HG02973 (cell line): ENCODE measurements at regions not wholly inside any gene's neighbourhood (a gene's known extent, or its start where the extent isn't known, plus 50 kb on each side); places are given as distances from the start of the nearest gene placed in this dataset.
"Not testable (repeated sequence)": the region's sequence is repeated elsewhere in the genome, so short reads cannot be mapped to it uniquely, and the experiment has no call there.

Experiments used
- ATAC-seq: cut with Tn5 transposase; IDR thresholded peaks from one replicate; pipeline ENCODE4 v1.9.1; 2021; ENCODE audit warnings: moderate library complexity; ENCODE audit not compliant: unreplicated experiment

DNA sequence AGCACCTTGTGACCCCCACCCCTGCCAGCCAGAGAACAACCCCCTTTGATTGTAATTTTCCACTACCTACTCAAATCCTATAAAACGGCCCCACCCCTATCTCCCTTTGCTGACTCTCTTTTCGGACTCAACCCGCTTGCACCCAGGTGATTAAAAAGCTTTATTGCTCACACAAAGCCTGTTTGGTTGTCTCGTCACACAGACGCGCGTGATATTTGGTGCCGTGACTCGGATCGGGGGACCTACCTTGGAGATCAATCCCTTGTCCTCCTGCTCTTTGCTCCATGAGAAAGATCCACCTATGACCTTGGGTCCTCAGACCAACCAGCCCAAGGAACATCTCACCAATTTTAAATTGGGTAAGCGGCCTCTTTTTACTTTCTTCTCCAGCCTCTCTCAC, 995.0 kb upstream of the LCORL start:
- ATAC-seq = not testable (repeated sequence)

DNA sequence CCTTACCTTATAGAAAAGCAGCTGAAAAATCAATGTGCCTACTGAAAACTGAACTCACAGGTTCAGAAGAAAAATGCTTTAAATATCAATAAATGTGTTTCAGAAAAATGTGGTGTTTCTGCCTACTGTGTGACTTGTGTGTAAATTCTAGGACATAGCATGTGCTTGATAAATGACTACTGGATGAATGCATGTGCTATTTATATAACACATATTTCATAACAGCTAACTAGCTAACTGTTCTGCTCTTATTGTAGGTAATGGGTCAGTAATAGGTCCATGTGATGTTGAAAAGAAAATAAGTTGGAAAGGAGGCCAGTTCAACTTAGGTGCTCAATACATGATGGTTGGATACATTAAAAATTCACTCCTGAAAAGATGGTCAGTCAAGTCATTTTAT, 993.0 kb upstream of the LCORL start:
- no peak for ATAC-seq

DNA sequence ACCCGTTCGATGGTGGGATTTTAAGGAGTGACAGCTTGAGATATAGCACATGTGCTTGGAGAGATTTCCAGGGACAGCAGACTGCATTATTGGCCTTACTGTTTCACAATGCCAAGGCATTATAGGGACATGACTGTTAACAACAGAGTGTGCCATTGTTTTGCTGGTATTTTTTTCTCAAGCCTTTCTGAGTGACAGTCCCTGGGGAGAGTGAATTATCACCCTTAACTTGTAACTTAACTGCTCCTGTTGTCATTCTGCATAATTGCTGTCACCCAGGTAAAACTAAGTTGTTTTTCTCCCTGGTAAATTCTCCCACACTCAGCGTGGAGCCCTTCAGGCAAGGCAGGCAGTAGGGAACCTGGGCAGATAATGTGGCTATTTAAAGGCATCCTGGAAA, 989.2 kb upstream of the LCORL start:
- ATAC-seq = no peak

DNA sequence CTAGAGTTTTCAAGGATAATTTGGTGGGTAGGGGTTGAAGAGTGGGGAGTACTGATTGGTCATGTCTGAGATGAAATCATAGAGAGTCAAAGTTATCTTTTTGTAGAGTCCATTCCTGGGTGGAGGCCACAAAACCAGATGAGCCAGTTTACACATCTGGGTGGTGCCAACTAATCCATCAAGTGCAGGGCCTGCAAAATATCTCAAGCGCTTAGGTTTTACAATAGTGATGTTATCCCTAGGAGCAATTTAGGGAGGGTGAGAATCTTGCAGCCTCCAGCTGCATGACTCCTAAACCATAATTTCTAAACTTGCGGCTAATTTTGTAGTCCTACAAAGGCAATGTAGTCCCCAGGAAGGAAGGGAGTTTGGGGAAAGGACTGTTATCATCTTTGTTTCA, 988.3 kb upstream of the LCORL start:
- no peak for ATAC-seq

DNA sequence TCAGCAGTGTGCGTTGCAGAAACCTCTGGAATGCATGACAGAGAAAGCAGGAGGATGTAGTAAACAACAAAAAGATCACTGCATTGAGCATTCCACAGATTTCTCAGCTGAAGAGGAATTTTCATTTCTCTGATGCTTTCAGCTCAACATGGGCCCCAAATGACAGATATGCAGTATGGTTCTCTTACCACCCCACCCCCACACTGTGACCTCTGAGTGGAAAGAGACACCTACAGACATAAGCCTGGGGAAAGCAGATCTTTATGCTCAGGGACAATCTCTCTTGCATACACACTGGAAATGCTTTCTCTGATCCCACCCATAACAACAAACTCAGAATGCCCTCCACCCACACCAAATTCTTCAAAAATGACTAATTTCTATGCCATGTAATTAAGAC, 983.7 kb upstream of the LCORL start:
- no peak for ATAC-seq

DNA sequence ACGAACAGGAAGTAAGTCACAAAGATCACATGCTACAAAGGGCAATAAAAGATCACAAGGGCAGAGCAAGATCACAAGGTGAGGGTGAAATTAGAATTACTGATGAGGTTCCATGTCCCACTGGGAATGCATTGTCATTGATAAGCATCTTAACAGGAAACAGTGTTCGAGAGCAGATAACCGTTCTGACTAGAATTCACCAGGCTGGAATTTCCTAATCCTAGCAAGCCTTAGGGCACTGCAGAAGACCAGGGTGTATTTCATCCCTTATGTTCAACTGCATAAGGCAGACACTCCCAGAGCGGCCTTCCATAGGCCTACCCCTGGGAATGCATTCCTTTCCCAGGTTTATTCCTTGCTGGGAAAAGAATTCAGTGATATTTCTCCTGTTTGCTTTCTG, 980.6 kb upstream of the LCORL start:
- ATAC-seq = no peak

DNA sequence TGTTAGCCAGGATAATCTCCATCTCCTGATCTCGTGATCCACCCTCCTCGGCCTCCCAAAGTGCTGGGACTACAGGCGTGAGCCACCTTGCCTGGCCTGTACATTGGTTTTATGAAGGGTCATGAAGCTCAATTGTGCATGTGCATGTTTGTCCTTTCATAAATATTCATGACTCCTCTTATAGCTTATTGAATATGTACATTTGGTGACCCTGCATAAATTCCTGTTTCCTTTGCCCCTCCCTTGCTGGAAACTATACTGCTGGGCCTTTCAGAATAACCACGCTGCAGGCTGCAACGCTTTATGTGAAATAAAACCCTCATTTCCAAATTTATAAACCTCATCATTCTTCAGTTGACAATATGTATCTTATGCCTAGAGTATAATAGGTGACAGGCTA, 978.0 kb upstream of the LCORL start:
- no peak for ATAC-seq

DNA sequence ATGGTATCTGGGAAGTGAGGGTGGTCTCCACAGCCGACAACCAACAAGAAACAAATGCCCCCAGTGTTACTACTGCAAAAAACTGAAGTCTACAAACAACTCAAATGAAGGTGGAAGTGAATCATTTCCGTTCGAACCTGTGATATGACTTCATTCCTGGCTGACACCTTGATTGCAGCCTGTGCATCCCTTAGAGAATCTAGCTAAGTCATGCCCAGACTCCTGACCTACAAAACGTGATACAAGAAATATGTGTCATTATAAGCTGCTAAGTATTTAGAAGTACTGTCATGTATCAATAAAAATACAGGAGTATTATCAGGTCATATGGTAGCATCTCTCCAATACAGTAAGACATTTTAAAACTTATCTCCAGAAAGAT, 959.7 kb upstream of the LCORL start:
- ATAC-seq = no peak

DNA sequence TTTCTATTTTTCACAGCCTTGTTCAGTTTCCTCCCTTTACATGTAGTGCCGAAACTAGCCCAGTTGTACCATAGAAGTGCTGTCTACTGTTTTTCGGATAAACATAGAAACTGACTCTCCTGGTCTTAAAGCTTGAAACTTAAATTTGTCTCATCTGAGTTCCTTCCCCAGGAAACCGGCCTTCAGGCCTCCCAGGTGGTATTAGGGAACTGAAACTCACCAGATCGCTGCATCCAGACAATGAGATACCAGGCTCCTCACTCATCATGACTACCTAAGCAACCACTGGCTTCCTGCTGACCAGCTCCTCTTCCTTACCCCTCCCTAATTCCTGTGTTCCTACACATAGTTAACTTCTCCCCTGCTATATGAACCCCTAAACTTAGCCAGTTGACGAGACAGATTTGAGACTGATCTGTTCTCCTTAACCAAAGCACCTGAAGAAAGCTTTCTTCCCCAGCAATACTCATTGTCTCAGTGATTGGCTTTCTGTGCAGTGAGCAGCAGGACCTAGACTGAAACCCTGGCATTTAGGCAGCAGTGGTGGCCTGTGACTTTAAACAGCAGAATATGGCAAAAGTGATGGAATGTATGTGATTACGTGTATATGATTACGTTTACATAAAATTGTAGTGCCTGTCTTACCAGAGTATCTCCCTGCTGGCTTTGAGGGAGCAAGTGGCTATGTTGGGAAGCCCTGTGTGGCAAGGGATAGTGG, 959.1 kb upstream of the LCORL start:
- ATAC-seq = peak; percentile 80

DNA sequence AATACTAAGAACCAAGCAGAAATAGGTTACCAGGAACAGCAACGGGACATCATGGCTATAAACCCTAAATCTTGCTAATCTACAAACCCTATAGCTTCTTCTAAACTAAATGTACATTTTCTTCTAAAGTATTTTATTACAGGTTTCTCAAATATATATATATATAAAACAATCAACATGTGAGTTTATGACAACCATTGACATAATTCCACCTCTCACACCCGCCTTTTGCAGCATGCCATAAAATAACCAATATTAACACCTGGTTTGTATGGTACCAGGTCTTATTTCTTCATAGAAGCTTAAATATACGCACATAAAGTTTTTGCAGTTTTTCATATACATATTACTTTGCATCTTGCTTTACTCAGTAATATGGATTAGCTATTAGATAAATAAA, 955.3 kb upstream of the LCORL start:
- no peak for ATAC-seq

DNA sequence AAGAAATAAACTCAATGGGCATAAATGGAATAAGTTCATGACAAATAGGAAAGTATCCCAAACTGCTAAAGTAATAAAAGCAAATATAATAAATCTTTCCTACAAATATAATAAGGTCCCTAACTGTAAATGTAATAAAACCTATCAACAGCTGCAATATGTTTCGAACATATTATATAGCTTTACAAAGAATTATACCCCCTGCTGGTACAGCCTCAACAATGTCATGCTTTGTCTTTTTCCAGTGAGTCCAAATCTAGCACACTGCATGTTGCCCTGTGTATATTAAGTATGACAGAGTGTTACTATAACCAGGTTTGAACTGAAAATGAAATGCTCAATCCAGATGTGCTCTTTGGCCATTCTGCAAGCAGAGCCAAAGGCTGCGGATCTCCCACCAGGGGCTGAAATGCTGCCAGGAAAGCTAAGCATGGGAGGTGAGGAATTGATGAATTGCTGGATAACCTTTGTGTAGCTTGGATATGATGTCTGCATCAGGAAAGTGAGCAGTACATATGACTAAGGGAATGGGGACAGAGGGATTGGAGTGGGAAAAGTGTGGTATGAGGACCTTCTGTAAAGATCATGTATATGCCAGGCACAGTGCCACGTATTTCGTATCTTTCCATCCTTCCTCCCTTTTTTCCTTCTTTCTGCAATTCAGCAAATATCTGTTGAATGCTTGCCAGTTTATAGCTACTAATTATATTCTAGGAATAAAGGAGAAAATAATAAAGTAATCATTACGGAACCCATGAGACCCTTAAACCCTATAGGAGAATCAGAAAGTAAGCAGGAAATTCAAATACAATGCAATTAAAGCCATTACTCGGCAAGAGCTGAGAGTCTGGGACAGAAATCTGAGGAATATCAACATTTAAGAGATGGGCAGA, 954.6 kb upstream of the LCORL start:
- ATAC-seq = no peak

DNA sequence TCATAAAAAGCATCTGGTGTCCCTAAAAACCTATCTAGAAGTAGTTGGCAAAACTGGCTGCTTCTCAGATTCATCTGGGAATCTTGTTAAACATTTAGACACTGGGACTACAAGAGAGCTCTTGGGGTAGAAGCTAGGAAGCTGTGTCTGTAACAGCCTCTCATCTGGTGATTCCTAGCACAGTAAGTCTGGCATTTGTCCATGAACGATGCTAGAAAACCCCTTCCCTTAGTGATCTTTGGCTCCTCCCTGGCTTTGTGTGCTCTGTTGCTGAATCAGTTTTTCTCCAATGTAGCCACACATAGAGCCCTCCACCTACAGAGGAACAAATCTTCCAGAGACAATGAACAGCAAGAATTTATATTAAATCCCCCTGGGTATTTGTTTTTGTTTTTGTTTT, 951.7 kb upstream of the LCORL start:
- ATAC-seq = no peak

DNA sequence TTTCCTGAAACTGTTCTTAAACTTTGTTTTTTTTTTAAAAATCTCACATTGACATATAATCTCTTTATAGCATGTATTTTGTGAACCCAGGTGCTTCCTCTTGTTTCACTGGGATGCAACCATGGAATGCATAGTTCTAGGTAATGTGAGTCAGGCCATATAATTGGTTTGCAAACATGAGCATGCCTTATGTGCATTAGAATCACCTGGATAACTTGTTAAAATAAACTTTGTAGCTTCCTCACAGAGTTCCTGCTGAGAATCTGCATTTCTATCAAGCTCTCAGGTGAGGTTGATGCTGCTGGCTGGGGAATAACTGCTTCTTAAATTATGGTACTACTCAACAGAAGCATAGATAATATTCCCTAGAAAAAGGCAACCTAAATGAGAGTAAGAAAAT, 940.3 kb upstream of the LCORL start:
- no peak for ATAC-seq

DNA sequence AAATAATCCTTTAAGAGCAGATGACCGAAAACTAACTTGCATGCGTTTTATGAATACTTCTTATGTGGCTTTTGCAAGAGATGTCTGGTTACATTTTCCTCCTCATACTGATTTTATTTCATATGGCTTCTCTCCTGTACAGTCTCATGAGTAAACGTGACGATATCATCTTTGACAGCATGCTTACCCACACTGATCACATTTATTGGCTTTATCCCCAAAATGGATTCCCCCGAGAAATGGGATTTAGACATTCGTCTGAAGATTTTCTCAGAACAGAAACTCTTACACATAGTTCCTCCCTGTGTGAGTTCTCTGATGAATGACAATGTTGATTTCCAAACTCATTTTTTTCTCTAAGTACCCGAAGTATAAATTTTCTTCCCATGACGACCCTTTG, 939.7 kb upstream of the LCORL start:
- ATAC-seq = no peak

DNA sequence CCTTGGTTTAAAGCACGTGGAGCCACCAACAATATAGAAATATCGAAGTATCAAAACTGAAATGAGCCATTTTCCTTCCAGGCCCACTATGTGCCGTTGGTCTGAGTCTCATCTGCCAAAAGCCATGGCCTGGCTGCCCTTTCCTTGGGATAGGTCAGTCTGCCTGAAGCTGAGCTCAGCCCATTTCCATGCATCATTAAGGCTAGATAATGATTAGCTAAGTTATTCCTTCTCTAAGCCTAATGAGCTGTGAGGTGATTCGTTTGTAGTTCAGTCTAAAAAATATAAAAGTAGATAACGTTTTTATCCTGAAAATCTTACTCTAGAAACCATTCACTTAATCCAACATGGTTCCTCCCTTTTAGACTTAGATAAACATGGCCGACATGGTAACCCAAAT, 936.2 kb upstream of the LCORL start:
- no peak for ATAC-seq

DNA sequence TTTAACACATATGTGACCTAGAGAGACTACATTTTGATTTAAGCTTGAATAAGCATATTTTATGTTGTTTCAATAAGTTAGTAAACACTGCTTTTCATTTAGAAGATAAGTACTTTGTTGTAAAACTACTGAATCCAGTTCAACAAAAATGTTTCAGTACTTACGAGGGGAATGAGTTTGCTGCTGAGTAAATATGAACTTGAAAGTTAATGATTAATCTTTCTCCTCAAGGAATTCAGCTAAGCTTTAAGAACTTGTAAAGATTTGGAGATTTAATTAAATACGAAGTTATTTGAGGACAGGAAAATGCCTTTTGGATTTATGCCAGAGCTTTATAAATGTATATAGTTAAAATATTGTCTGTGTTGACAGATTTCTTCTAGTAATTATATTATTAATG, 933.0 kb upstream of the LCORL start:
- ATAC-seq = no peak

DNA sequence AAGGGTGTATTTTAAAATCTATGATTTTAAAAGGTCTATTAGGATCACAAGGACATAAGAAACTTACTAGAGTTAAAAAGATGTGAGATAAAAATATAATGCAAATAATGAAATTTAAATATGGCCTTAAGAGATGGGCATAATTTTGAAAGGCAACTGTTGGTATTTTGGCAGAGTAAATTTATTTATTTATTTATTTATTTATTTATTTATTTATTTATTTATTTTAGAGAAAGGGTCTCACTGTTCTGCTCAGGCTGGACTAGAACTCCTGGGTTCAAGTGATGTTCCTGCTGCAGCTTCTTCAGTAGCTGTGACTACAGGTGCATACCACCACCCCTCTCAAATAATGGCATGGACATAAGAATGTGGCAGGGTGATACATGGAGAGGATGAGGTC, 932.1 kb upstream of the LCORL start:
- no peak for ATAC-seq

DNA sequence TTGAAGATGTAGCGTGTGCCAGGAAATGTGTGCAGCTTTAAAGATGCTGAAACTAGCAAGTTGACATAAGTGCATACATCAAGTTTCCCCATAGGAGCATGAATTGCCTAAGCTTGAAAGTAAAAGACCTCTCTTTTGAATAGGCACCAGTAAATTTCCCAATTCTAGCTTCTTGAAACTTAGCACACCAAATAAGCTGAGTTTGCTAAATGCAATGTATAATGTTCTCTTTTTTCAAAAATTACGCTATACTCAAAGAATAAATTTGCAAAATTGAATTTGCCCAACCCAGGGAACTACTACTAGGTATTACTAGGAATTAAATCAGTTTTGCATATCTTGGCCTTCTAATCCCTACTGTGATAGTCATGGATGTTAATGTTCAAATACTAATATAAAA, 923.9 kb upstream of the LCORL start:
- no peak for ATAC-seq

DNA sequence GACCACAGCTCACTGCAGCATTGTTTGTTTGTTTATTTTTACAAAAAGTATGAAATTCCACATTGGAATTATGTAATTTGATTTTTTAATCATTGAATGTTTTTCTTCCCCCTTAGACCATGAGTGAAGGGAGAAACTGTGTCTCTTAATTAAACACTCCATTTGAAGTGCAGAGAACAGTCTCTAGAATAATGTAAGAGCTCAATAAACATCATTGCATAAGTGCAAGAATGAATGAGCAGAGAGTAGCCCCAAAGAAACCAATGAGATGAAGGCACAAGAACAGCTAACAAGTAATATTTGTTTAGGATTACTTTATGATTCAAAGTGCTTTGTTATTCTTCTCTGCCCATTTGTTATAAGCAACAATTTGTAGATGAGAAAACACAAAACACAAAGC, 921.3 kb upstream of the LCORL start:
- ATAC-seq = no peak

DNA sequence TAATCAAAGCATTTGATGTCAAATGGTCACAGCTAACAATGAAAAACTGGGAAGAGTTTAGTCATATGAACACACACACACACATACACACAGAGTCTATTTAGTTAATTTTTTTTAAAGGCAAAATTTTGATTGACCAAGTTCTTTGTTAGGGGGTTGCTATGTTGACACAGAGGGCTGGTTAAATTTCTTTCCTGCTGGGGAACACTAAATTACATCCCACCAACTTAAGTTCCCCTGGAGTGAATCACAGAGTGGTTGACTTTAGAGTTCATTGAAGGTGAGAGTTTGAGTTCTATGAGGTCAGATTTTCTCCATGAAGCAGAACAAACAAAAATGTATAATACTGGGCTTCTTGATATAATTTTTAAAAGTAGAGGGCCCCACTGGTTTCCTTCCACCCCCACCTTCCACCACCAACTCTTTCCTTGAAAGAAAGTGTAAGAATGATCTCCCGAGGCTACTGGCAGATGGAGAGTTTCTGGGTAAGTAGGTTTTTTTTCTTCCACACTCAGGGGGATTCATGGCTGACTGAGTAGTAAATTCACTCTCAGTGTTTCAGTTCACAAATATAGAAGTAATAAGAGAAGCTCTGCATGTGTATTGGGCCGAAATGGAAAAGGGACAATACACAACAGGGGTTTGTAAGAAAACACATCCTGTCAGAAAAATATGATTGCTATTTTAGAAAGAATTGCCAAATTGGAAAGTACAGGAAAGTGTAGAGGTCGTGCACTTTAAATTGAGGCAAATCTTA, 917.0 kb upstream of the LCORL start:
- no peak for ATAC-seq

DNA sequence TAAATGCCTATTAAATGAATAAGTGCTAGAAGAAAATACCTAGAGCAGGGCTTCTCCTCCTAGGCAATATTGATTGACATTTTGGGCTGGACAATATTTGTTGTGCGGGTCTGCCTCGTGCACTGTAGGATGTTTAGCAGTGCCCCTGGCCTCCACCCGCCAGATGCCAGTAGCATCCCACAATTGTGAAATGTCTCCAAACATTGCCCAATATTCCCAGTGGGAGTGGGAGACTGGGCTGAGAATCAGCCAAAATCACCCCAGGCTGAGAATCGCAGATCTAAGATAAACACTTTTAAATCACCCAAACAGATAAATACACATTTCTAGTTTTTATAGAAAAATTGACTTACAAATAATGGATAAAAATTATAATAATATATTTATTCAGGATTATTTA, 916.2 kb upstream of the LCORL start:
- ATAC-seq = no peak

DNA sequence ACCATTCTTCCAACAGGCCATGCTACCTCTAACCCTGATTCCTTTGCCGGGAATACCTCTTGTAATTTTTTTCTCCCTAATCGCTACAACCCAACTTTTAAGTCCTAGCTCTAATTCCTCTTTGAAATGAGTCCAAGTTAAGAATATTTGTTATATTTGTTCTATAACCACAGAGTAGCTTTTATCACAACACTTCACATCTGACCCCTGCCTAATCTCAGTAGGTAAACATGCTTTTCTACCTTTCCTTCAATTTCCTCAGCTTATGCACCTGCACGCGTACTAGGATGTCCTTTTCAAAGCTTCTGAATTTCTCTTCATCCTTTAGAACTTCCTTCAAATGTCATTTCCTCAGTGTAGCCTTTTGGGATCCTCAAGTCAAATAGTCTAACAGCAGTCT, 915.5 kb upstream of the LCORL start:
- ATAC-seq = no peak
